ENCODE measurements at regions not wholly inside any gene's neighbourhood (a gene's known extent, or its start where the extent isn't known, plus 50 kb on each side); places are given as distances from the start of the nearest gene placed in this dataset.

GRCh38 chr2:66000901-66001300, 434.0 kb upstream of the MEIS1 start:
- POLR2A ChIA-PET (ENCODE audit: unreplicated experiment): no interaction called here
- no peak overlapping the region for H4K5ac ChIP-seq (ENCODE audit: low read depth, low read length)
- no peak overlapping the region for H3K18ac ChIP-seq (ENCODE audit: low read depth, low read length)
- no peaks in the 10 kb centered on the region for H3K27me3 ChIP-seq (ENCODE audit: control insufficient read depth, insufficient read depth, low read length)
- no peaks in the 10 kb centered on the region for H3K79me1 ChIP-seq (ENCODE audit: low read depth in 1 of 2, low read length in 2 of 2)
- DNase-seq: no peak
- H3K23ac ChIP-seq (ENCODE audit: low read depth, low read length): no peak overlapping the region
- no peak overlapping the region for H2AFZ ChIP-seq (replicated peaks; ENCODE audit: low read length, poor library complexity)
- no peak overlapping the region for H2BK15ac ChIP-seq (ENCODE audit: low read depth, low read length)
- no peak overlapping the region for H3K4me3 ChIP-seq (ENCODE audit: insufficient read depth, low read depth, low read length)
- in situ Hi-C loops (cut with MboI; ENCODE audit: low sequenced_read_pairs) (no loop called here), dilution Hi-C loops (cut with HindIII; ENCODE audit: low sequenced_read_pairs, unreplicated experiment) (no loop called here), intact Hi-C loops (cut with micrococcal nuclease) (no loop called here)
- CTCF ChIA-PET: no interaction called here
- no peaks in the 10 kb centered on the region for H3K4me1 ChIP-seq (ENCODE audit: control insufficient read depth, insufficient read depth, low read length)
- H3K27ac ChIP-seq (ENCODE audit: insufficient read depth, low read length): no peak overlapping the region
- no peak overlapping the region for H3K4me2 ChIP-seq (ENCODE audit: low read depth, low read length)
- H3K9me1 ChIP-seq (ENCODE audit: insufficient read depth, low read length): no peaks in the 10 kb centered on the region
- no peak overlapping the region for H2AK5ac ChIP-seq (ENCODE audit: low read depth, low read length)
- no peak for ATAC-seq (ENCODE audit: low read depth)
- H2BK20ac ChIP-seq (ENCODE audit: low read depth, low read length): no peak overlapping the region
- no peak overlapping the region for H4K8ac ChIP-seq (ENCODE audit: low read depth in 2 of 2, low read length in 2 of 2)
- no peak overlapping the region for H2BK120ac ChIP-seq (ENCODE audit: low read depth, low read length)
- no peak for TF ChIP-seq CHD1 (IDR thresholded peaks at IDR 0.05; ENCODE audit: low read depth, low read length)
- TF ChIP-seq MXI1 (IDR thresholded peaks at IDR 0.05; ENCODE audit: borderline replicate concordance, low read depth, low read length): no peak
- TF ChIP-seq, protein P1, sequence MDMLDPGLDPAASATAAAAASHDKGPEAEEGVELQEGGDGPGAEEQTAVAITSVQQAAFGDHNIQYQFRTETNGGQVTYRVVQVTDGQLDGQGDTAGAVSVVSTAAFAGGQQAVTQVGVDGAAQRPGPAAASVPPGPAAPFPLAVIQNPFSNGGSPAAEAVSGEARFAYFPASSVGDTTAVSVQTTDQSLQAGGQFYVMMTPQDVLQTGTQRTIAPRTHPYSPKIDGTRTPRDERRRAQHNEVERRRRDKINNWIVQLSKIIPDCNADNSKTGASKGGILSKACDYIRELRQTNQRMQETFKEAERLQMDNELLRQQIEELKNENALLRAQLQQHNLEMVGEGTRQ (IDR thresholded peaks at IDR 0.05; ENCODE audit: low read depth, low read length): no peak
- no peak for TF ChIP-seq POLR2A (IDR thresholded peaks at IDR 0.05; ENCODE audit: low read depth, low read length)
- no peak overlapping the region for H3K14ac ChIP-seq (replicated peaks; ENCODE audit: low read depth, low read length)
- no peaks in the 10 kb centered on the region for H3K9me3 ChIP-seq (ENCODE audit: control insufficient read depth, insufficient read depth, low read length)
- no peak overlapping the region for H4K91ac ChIP-seq (ENCODE audit: insufficient read depth, low read depth, low read length)
- no peak overlapping the region for H3K4ac ChIP-seq (ENCODE audit: low read depth, low read length)
- WGBS, 2 experiments (ENCODE audit: extremely low coverage in 2 of 2, insufficient read length in 1 of 2): no CpG with 5 or more reads among the region's 1 CpG
- H4K20me1 ChIP-seq (ENCODE audit: insufficient read depth, low read length): no peaks in the 10 kb centered on the region
- H3K36me3 ChIP-seq (ENCODE audit: control insufficient read depth, insufficient read depth, low read length): no peaks in the 10 kb centered on the region
- no peak overlapping the region for H2AK9ac ChIP-seq (replicated peaks; ENCODE audit: low read depth, low read length, poor library complexity)
- BruUV-seq (replicated peaks): no TSS peak
- H2BK5ac ChIP-seq (ENCODE audit: low read depth, low read length, poor library complexity, severe bottlenecking): no peak overlapping the region
- H3K9ac ChIP-seq (ENCODE audit: low read depth, low read length): no peak overlapping the region
- H3K56ac ChIP-seq (ENCODE audit: extremely low read depth, insufficient read depth, low read length): no peak overlapping the region

All from IMR-90 (cell line).